T47D (cell line): ENCODE measurements at regions not wholly inside any gene's neighbourhood (a gene's known extent, or its start where the extent isn't known, plus 50 kb on each side); places are given as distances from the start of the nearest gene placed in this dataset.
A peak's percentile ranks its signal among the peaks of the same experiment; 100 is the strongest.
"Not testable (repeated sequence)": the region's sequence is repeated elsewhere in the genome, so short reads cannot be mapped to it uniquely, and the experiment has no call there.

Experiments
- DNase-seq, 2 experiments: peaks; one replicate each; pipeline versions ENCODE4 v3.0.0 to v3.0.0-alpha.2; 2011 to 2012; ENCODE audit warnings: low read depth in 1 of 2, low spot score in 1 of 2
- JUND ChIP-seq: IDR thresholded peaks from 2 replicates; pipeline ENCODE4 v1.6.1; 2012; ENCODE audit warnings: low read depth
- in situ Hi-C: cut with HindIII; loops from 2 replicates; pipeline ENCODE4 v1.10.0; 2016; ENCODE audit warnings: low sequenced_read_pairs, low pct_unique_long_range_greater_than_20kb

- TF ChIP-seq JUND: no peak
- DNase-seq: no peak
- in situ Hi-C loops: no loop called here
Observed at GRCh38 chr12:14238221-14238792, 127.2 kb upstream of the ATF7IP start.

- DNase-seq: peak in 1 of 2 experiments; percentile 63
- in situ Hi-C loops: no loop called here
- no peak for TF ChIP-seq JUND
Observed at GRCh38 chr12:14239350-14239934, 126.0 kb upstream of the ATF7IP start.

- DNase-seq: peak in 1 of 2 experiments; percentile 67
- in situ Hi-C loops: no loop called here
- TF ChIP-seq JUND: no peak
Observed at GRCh38 chr12:14239935-14240872, 125.3 kb upstream of the ATF7IP start.

- TF ChIP-seq JUND: no peak
- DNase-seq: no peak
- in situ Hi-C loops: no loop called here
Observed at GRCh38 chr12:14240873-14241220, 124.6 kb upstream of the ATF7IP start.

GRCh38 chr12:14242825-14243224 is 122.7 kb upstream of the ATF7IP start:
- in situ Hi-C loops, DNase-seq: not testable (repeated sequence)

GRCh38 chr12:14243941-14244340 is 121.5 kb upstream of the ATF7IP start:
- DNase-seq: peak in 1 of 2 experiments; percentile 44
- no peak for TF ChIP-seq JUND
- in situ Hi-C loops: no loop called here

- TF ChIP-seq JUND: no peak
- DNase-seq: no peak
- in situ Hi-C loops: no loop called here
Observed at GRCh38 chr12:14244876-14245669, 120.4 kb upstream of the ATF7IP start.

GRCh38 chr12:14247166-14247565 is 118.3 kb upstream of the ATF7IP start:
- no peak for TF ChIP-seq JUND
- in situ Hi-C loops: no loop called here
- no peak for DNase-seq

- no peak for DNase-seq
- in situ Hi-C loops: no loop called here
Observed at GRCh38 chr12:14249368-14249767, 116.1 kb upstream of the ATF7IP start.

GRCh38 chr12:14252697-14253096 is 112.8 kb upstream of the ATF7IP start:
- DNase-seq: no peak
- TF ChIP-seq JUND: no peak
- in situ Hi-C loops: no loop called here

More at GRCh38 chr12:14249368-14249767, 116.1 kb upstream of the ATF7IP start:
- no peak for TF ChIP-seq JUND

- in situ Hi-C loops: no loop called here
- TF ChIP-seq JUND: no peak
- no peak for DNase-seq
Observed at GRCh38 chr12:14253496-14253895, 112.0 kb upstream of the ATF7IP start.

- in situ Hi-C loops: no loop called here
- no peak for DNase-seq
- TF ChIP-seq JUND: no peak
Observed at GRCh38 chr12:14254781-14255180, 110.7 kb upstream of the ATF7IP start.
